ENCODE measurements at regions not wholly inside any gene's neighbourhood (a gene's known extent, or its start where the extent isn't known, plus 50 kb on each side); places are given as distances from the start of the nearest gene placed in this dataset.
"Not testable (repeated sequence)": the region's sequence is repeated elsewhere in the genome, so short reads cannot be mapped to it uniquely, and the experiment has no call there.

DNA sequence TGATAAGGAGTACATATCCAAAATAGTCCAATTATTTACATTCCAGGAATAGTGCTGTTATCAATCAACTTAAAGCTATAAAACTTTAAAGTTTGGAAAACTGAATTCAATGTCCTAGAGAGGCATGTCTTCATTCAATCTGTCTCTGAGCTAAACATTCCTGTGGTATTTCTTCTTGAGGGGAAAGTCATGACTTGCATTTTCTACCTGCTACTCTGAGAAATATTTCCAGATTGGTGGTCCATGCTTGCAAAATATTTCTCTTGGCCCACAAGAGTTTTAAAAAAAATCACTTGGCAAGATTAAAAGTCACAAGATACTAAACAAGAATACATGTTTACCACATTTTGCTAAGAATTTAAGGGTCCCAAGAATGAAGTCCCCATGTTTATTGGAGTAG lies 63.6 kb upstream of the HGF start:
- peak; percentile 80 for TF ChIP-seq NFE2L2 (conservative IDR thresholded peaks at IDR 0.05; ENCODE audit: low read length)
- TF ChIP-seq FOSL2 (IDR thresholded peaks at IDR 0.05): no peak
- no peak for TF ChIP-seq FOSL2 (CRISPR knock-in tag; IDR thresholded peaks at IDR 0.05)
- Histone ChIP-seq H3K4me1 (no peaks in the 10 kb centered on the region), H3K27ac (no peak overlapping the region), H3K4me2 (no peak overlapping the region), H3K9me3 (peaks cover 21% of the 10 kb centered on the region), H3K4me3 (no peak overlapping the region)
- ChIA-PET POLR2A (interaction anchor here (0.6 kb wide), 1 partner anchor 11 kb away, joined by 4 read pairs; no protein-coding TSS in a partner anchor), CTCF (no interaction called here)
- DNase-seq (ENCODE audit: low read depth in 1 of 2, low spot score in 1 of 2): no peak
- no peak for FAIRE-seq
- no peak for ATAC-seq

GRCh38 chr7:81831883-81832282 lies 62.0 kb upstream of the HGF start:
- POLR2A ChIA-PET: no interaction called here
- TF ChIP-seq, protein P1, sequence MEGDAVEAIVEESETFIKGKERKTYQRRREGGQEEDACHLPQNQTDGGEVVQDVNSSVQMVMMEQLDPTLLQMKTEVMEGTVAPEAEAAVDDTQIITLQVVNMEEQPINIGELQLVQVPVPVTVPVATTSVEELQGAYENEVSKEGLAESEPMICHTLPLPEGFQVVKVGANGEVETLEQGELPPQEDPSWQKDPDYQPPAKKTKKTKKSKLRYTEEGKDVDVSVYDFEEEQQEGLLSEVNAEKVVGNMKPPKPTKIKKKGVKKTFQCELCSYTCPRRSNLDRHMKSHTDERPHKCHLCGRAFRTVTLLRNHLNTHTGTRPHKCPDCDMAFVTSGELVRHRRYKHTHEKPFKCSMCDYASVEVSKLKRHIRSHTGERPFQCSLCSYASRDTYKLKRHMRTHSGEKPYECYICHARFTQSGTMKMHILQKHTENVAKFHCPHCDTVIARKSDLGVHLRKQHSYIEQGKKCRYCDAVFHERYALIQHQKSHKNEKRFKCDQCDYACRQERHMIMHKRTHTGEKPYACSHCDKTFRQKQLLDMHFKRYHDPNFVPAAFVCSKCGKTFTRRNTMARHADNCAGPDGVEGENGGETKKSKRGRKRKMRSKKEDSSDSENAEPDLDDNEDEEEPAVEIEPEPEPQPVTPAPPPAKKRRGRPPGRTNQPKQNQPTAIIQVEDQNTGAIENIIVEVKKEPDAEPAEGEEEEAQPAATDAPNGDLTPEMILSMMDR (IDR thresholded peaks at IDR 0.05): no peak
- TF ChIP-seq, protein P2, sequence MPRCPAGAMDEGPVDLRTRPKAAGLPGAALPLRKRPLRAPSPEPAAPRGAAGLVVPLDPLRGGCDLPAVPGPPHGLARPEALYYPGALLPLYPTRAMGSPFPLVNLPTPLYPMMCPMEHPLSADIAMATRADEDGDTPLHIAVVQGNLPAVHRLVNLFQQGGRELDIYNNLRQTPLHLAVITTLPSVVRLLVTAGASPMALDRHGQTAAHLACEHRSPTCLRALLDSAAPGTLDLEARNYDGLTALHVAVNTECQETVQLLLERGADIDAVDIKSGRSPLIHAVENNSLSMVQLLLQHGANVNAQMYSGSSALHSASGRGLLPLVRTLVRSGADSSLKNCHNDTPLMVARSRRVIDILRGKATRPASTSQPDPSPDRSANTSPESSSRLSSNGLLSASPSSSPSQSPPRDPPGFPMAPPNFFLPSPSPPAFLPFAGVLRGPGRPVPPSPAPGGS (IDR thresholded peaks at IDR 0.05): no peak
- TF ChIP-seq HDAC2 (IDR thresholded peaks at IDR 0.05): 0 out of 2 replicates have a peak, but pooled peaks have one; percentile 49
- H3K4me2 ChIP-seq: no peak overlapping the region
- no peaks in the 10 kb centered on the region for H3K4me1 ChIP-seq
- H3K27ac ChIP-seq: no peak overlapping the region
- FAIRE-seq (peak; percentile 39), DNase-seq (ENCODE audit: low read depth in 1 of 2, low spot score in 1 of 2) (no peak), ATAC-seq (no peak)
- no peak overlapping the region for H3K4me3 ChIP-seq
- CTCF ChIA-PET: no interaction called here
- peaks cover 21% of the 10 kb centered on the region for H3K9me3 ChIP-seq

- ATAC-seq; H3K27ac ChIP-seq; H3K4me3 ChIP-seq; DNase-seq (ENCODE audit: low read depth in 1 of 2, low spot score in 1 of 2); H3K4me1 ChIP-seq; H3K4me2 ChIP-seq; POLR2A ChIA-PET; CTCF ChIA-PET; FAIRE-seq: not testable (repeated sequence)
- peaks cover 21% of the 10 kb centered on the region for H3K9me3 ChIP-seq
- 53% methylated on average over 3 of the region's 4 CpGs for WGBS (ENCODE audit: missing lambda C conversion rate)
Observed at GRCh38 chr7:81829511-81829910, 59.7 kb upstream of the HGF start.

GRCh38 chr7:81822811-81823210 lies 53.0 kb upstream of the HGF start:
- WGBS (ENCODE audit: missing lambda C conversion rate): 80% methylated on average over 1 of the region's 1 CpG
- TF ChIP-seq HEYL (CRISPR knock-in tag; IDR thresholded peaks at IDR 0.05): no peak
- FAIRE-seq (no peak), ATAC-seq (no peak), DNase-seq (ENCODE audit: low read depth in 1 of 2, low spot score in 1 of 2) (no peak)
- Histone ChIP-seq H3K27ac (no peak overlapping the region), H3K4me3 (no peak overlapping the region), H3K4me2 (no peak overlapping the region), H3K4me1 (no peaks in the 10 kb centered on the region), H3K9me3 (no peaks in the 10 kb centered on the region)
- CTCF ChIA-PET: no interaction called here
- POLR2A ChIA-PET: no interaction called here

DNA sequence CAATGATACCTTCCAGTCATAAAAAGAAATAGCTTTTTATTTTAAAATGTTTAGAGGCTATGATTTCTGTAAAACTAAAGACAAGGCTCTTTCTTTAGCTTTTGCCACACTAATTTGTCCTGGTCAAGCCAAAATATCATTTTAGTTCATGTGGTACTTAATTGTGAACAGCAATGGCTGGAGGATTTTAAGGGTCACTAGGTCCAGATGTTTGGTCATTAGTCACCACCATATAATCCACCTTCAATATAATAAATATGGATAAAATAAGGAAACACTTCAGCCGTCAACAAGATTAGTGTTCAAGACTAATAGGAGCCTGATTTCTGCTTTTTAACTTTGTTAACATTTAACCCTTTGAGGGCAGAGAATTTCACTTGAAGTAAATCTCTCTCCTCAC lies 50.0 kb upstream of the HGF start:
- POLR2A ChIA-PET: no interaction called here
- no peak for DNase-seq (ENCODE audit: low read depth in 1 of 2, low spot score in 1 of 2)
- CTCF ChIA-PET: no interaction called here
- TF ChIP-seq, protein P2 (IDR thresholded peaks at IDR 0.05): no peak
- TF ChIP-seq RCOR1 (IDR thresholded peaks at IDR 0.05; ENCODE audit: low read depth, low read length): no peak
- no peak for TF ChIP-seq NPAS2 (CRISPR knock-in tag; IDR thresholded peaks at IDR 0.05; ENCODE audit: borderline replicate concordance)
- no peak for TF ChIP-seq BHLHE40 (IDR thresholded peaks at IDR 0.05; ENCODE audit: low read depth, low read length)
- no peak for TF ChIP-seq HOXB13 (CRISPR knock-in tag; IDR thresholded peaks at IDR 0.05; ENCODE audit: low read depth)
- TF ChIP-seq SMC3 (IDR thresholded peaks at IDR 0.05): no peak
- no peak for TF ChIP-seq ZNF302 (CRISPR knock-in tag; IDR thresholded peaks at IDR 0.05)
- no peak for TF ChIP-seq RFX5 (IDR thresholded peaks at IDR 0.05)
- TF ChIP-seq, protein P3, sequence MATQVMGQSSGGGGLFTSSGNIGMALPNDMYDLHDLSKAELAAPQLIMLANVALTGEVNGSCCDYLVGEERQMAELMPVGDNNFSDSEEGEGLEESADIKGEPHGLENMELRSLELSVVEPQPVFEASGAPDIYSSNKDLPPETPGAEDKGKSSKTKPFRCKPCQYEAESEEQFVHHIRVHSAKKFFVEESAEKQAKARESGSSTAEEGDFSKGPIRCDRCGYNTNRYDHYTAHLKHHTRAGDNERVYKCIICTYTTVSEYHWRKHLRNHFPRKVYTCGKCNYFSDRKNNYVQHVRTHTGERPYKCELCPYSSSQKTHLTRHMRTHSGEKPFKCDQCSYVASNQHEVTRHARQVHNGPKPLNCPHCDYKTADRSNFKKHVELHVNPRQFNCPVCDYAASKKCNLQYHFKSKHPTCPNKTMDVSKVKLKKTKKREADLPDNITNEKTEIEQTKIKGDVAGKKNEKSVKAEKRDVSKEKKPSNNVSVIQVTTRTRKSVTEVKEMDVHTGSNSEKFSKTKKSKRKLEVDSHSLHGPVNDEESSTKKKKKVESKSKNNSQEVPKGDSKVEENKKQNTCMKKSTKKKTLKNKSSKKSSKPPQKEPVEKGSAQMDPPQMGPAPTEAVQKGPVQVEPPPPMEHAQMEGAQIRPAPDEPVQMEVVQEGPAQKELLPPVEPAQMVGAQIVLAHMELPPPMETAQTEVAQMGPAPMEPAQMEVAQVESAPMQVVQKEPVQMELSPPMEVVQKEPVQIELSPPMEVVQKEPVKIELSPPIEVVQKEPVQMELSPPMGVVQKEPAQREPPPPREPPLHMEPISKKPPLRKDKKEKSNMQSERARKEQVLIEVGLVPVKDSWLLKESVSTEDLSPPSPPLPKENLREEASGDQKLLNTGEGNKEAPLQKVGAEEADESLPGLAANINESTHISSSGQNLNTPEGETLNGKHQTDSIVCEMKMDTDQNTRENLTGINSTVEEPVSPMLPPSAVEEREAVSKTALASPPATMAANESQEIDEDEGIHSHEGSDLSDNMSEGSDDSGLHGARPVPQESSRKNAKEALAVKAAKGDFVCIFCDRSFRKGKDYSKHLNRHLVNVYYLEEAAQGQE (IDR thresholded peaks at IDR 0.05): no peak
- no peak for TF ChIP-seq FOSL2 (IDR thresholded peaks at IDR 0.05)
- TF ChIP-seq FOSL2 (CRISPR knock-in tag; IDR thresholded peaks at IDR 0.05): no peak
- no peak for TF ChIP-seq NR3C1 (IDR thresholded peaks at IDR 0.05)
- TF ChIP-seq GATA3 (IDR thresholded peaks at IDR 0.05; ENCODE audit: borderline replicate concordance): no peak
- TF ChIP-seq, protein P4, sequence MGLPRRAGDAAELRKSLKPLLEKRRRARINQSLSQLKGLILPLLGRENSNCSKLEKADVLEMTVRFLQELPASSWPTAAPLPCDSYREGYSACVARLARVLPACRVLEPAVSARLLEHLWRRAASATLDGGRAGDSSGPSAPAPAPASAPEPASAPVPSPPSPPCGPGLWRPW (IDR thresholded peaks at IDR 0.05): no peak
- no peak for TF ChIP-seq HEYL (CRISPR knock-in tag; IDR thresholded peaks at IDR 0.05)
- TF ChIP-seq JUN (IDR thresholded peaks at IDR 0.05): no peak
- TF ChIP-seq MYC (IDR thresholded peaks at IDR 0.05; ENCODE audit: borderline replicate concordance, low read length): no peak
- TF ChIP-seq FOXS1 (CRISPR knock-in tag; IDR thresholded peaks at IDR 0.05): no peak
- ATAC-seq: no peak
- H3K27ac ChIP-seq: no peak overlapping the region
- FAIRE-seq: no peak
- no peak overlapping the region for H3K4me3 ChIP-seq
- H3K4me1 ChIP-seq: no peaks in the 10 kb centered on the region
- no peaks in the 10 kb centered on the region for H3K9me3 ChIP-seq
- WGBS (ENCODE audit: missing lambda C conversion rate): 47% methylated on average over 1 of the region's 1 CpG
- no peak overlapping the region for H3K4me2 ChIP-seq

All from A549 (cell line).